Medulla oblongata (tissue), 1 donor: ENCODE measurements at regions not wholly inside any gene's neighbourhood (a gene's known extent, or its start where the extent isn't known, plus 50 kb on each side); places are given as distances from the start of the nearest gene placed in this dataset.
"Not testable (repeated sequence)": the region's sequence is repeated elsewhere in the genome, so short reads cannot be mapped to it uniquely, and the experiment has no call there.

Experiments used
- DNase-seq: peaks from one replicate; pipeline ENCODE4 v3.0.0-alpha.2; 2015; ENCODE audit errors: extremely low spot score

GRCh38 chr3:159654183-159655134 lies 334.2 kb upstream of the IL12A start:
- DNase-seq, result no peak

- DNase-seq, result no peak
Observed at GRCh38 chr3:159655202-159655601, 333.4 kb upstream of the IL12A start.

- no peak for DNase-seq
Observed at GRCh38 chr3:159657176-159657575, 331.5 kb upstream of the IL12A start.

- no peak for DNase-seq
Observed at GRCh38 chr3:159657629-159658028, 331.0 kb upstream of the IL12A start.

- no peak for DNase-seq
Observed at GRCh38 chr3:159660326-159660725, 328.3 kb upstream of the IL12A start.

GRCh38 chr3:159660901-159661300 lies 327.7 kb upstream of the IL12A start:
- no peak for DNase-seq

GRCh38 chr3:159662549-159662948 lies 326.1 kb upstream of the IL12A start:
- no peak for DNase-seq

- DNase-seq, result no peak
Observed at GRCh38 chr3:159664006-159664405, 324.6 kb upstream of the IL12A start.

- DNase-seq, result no peak
Observed at GRCh38 chr3:159664653-159665052, 324.0 kb upstream of the IL12A start.

GRCh38 chr3:159667261-159667660 lies 321.4 kb upstream of the IL12A start:
- DNase-seq, result no peak

GRCh38 chr3:159668461-159668860 lies 320.2 kb upstream of the IL12A start:
- no peak for DNase-seq

- DNase-seq, result no peak
Observed at GRCh38 chr3:159668990-159669476, 319.6 kb upstream of the IL12A start.

GRCh38 chr3:159669766-159670165 lies 318.9 kb upstream of the IL12A start:
- no peak for DNase-seq

GRCh38 chr3:159672728-159673688 lies 315.6 kb upstream of the IL12A start:
- DNase-seq, result no peak

GRCh38 chr3:159674583-159674982 lies 314.1 kb upstream of the IL12A start:
- no peak for DNase-seq

- DNase-seq, result no peak
Observed at GRCh38 chr3:159675285-159675684, 313.4 kb upstream of the IL12A start.

GRCh38 chr3:159679900-159680299 lies 308.7 kb upstream of the IL12A start:
- DNase-seq, result no peak

- not testable (repeated sequence) for DNase-seq
Observed at GRCh38 chr3:159681717-159682116, 306.9 kb upstream of the IL12A start.

GRCh38 chr3:159685801-159686200 lies 302.8 kb upstream of the IL12A start:
- no peak for DNase-seq

GRCh38 chr3:159693226-159693625 lies 295.4 kb upstream of the IL12A start:
- no peak for DNase-seq

- DNase-seq, result no peak
Observed at GRCh38 chr3:159711560-159712333, 276.9 kb upstream of the IL12A start.
